Gastrocnemius medialis (tissue), 4 donors: ENCODE measurements at regions not wholly inside any gene's neighbourhood (a gene's known extent, or its start where the extent isn't known, plus 50 kb on each side); places are given as distances from the start of the nearest gene placed in this dataset.

Experiments used
- ATAC-seq, 2 donors: fragments of 150-250 bp; one replicate each; pipeline ENCODE4 v1.9.1; 2016
- DNase-seq, 2 donors: peaks; one replicate each; pipeline ENCODE4 v3.0.0-alpha.2; 2019
- H3K27ac ChIP-seq, 4 donors: fragments of 200-600 bp; sonication (generic); 1 replicate in 1 of 4; 2 replicates in 3 of 4; pipeline ENCODE4 v1.5.1; 2016 to 2018; ENCODE audit warnings: mild to moderate bottlenecking in 2 of 4, moderate library complexity in 1 of 4
- H3K27me3 ChIP-seq, 3 donors: fragments of 200-600 bp; sonication (generic) in 2 of 3; 1 replicate in 1 of 3; 2 replicates in 2 of 3; pipeline versions ENCODE4 v1.5.1 to v1.6.0; 2016 to 2019; ENCODE audit warnings: mild to moderate bottlenecking in 1 of 3, moderate library complexity in 1 of 3
- H3K36me3 ChIP-seq, 2 donors: fragments of 200-600 bp; sonication (generic) in 1 of 2; one replicate each; pipeline ENCODE4 v1.5.1; 2017 to 2018
- H3K4me1 ChIP-seq, 2 donors: fragments of 200-600 bp; sonication (generic) in 1 of 2; one replicate each; pipeline ENCODE4 v1.5.1; 2016 to 2017; ENCODE audit warnings: mild to moderate bottlenecking in 2 of 2
- H3K4me3 ChIP-seq, 4 donors: fragments of 200-600 bp; sonication (generic) in 3 of 4; 1 replicate in 1 of 4; 2 replicates in 3 of 4; pipeline ENCODE4 v1.5.1; 2016 to 2019; ENCODE audit warnings: mild to moderate bottlenecking in 2 of 4
- H3K9me3 ChIP-seq, 3 donors: fragments of 200-600 bp; sonication (generic) in 2 of 3; 1 replicate in 1 of 3; 2 replicates in 2 of 3; pipeline ENCODE4 v1.5.1; 2016 to 2019
- CTCF ChIP-seq, 5 experiments: fragments of 450-650 bp in 3 of 5; fragments of 200-600 bp in 2 of 5; sonication (generic) in 2 of 5; IDR thresholded peaks in 4 of 5; conservative IDR thresholded peaks in 1 of 5; 1 replicate in 4 of 5; 2 replicates in 1 of 5; pipeline ENCODE4 v1.5.1; 2016 to 2019; ENCODE audit warnings: antibody characterized with exemption in 5 of 5, mild to moderate bottlenecking in 3 of 5, moderate library complexity in 3 of 5
- POLR2A ChIP-seq, 2 donors: fragments of 450-650 bp; IDR thresholded peaks; one replicate each; pipeline ENCODE4 v1.6.1; 2017; ENCODE audit warnings: antibody characterized with exemption in 2 of 2, mild to moderate bottlenecking in 2 of 2, moderate library complexity in 2 of 2
- in situ Hi-C, 4 donors: fragments of 200-750 bp; cut with MboI; loops; one replicate each; pipeline versions ENCODE4 v1.15.0 to v1.8.0; 2017; ENCODE audit warnings: low sequenced_read_pairs in 4 of 4
- intact Hi-C: fragments of 100-400 bp; cut with DNase I; formaldehyde crosslinking; loops from one replicate; pipeline ENCODE4 v1.15.1; 2023; ENCODE audit warnings: low total_unique reads

DNA sequence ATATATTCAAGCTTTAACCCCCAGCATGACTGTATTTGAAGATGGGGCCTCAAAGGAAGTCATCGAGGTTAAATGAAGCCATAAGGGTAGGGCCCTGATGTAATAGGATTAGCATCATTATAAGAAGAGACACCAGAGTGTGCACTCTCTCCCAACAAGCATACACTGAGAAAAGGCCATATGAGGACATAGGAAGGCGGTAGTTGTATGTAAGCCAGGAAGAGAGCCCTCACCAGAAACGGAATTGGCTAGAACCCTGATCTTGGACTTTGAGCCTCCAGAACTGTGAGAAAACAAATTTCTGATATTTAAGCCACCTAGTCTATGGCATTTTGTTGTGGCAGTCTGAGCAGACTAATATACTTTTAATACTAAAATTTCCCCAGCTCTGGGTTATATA, 150.1 kb upstream of the STXBP5 start:
- Histone ChIP-seq H3K4me3 (no peak overlapping the region), H3K4me1 (no peaks in the 10 kb centered on the region), H3K9me3 (no peaks in the 10 kb centered on the region), H3K27me3 (no peaks in the 10 kb centered on the region), H3K27ac (no peak overlapping the region), H3K36me3 (no peaks in the 10 kb centered on the region)
- intact Hi-C loops: no loop called here
- DNase-seq (no peak), ATAC-seq (no peak)
- in situ Hi-C loops: no loop called here
- TF ChIP-seq CTCF (IDR thresholded peaks at IDR 0.05 in 4 of 5, conservative IDR thresholded peaks at IDR 0.05 in 1 of 5) (no peak), POLR2A (IDR thresholded peaks at IDR 0.05) (no peak)

- no peaks in the 10 kb centered on the region for H3K4me1 ChIP-seq
- in situ Hi-C loops: no loop called here
- no peaks in the 10 kb centered on the region for H3K9me3 ChIP-seq
These were observed 149.3 kb upstream of the STXBP5 start for GRCh38 chr6:147054871-147055270.

DNA sequence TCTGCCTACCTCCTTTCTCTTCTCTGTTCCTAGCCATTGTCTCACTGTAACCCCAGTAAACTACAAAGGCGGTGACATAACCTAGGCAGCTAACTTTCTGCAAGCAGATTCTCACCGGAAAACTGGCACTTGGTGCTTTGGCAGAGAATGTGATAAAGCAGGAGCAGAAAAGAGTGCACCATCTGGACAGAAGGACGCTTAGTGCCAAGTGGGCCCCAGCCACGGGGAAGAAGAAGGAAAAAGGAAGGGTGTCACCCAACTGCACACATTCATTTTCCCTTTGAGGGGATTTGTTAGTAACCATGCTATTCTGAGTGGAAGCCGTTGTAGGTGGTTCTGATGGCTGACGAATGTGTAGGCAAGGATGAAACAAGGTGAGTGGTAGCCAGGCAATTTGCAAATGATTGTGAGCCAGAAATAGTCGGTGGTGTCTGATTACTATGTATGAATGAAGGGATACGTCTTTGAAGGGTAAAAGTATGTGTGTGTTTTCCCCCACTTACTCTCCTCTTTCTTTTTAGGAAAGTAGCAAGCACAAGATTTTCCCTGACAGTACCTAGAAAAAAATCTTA, 148.3 kb upstream of the STXBP5 start:
- in situ Hi-C loops (no loop called here), intact Hi-C loops (no loop called here)
- Histone ChIP-seq H3K4me1 (no peaks in the 10 kb centered on the region), H3K4me3 (no peak overlapping the region), H3K27ac (no peak overlapping the region), H3K36me3 (no peaks in the 10 kb centered on the region), H3K9me3 (no peaks in the 10 kb centered on the region), H3K27me3 (no peaks in the 10 kb centered on the region)
- no peak for DNase-seq
- TF ChIP-seq POLR2A (IDR thresholded peaks at IDR 0.05) (no peak), CTCF (IDR thresholded peaks at IDR 0.05 in 4 of 5, conservative IDR thresholded peaks at IDR 0.05 in 1 of 5) (no peak)
- no peak for ATAC-seq

More at GRCh38 chr6:147054871-147055270, 149.3 kb upstream of the STXBP5 start:
- intact Hi-C loops: no loop called here
- DNase-seq: no peak
- TF ChIP-seq CTCF (IDR thresholded peaks at IDR 0.05 in 4 of 5, conservative IDR thresholded peaks at IDR 0.05 in 1 of 5) (no peak), POLR2A (IDR thresholded peaks at IDR 0.05) (no peak)
- Histone ChIP-seq H3K27me3 (no peaks in the 10 kb centered on the region), H3K4me3 (no peak overlapping the region), H3K36me3 (no peaks in the 10 kb centered on the region), H3K27ac (no peak overlapping the region)
- no peak for ATAC-seq

DNA sequence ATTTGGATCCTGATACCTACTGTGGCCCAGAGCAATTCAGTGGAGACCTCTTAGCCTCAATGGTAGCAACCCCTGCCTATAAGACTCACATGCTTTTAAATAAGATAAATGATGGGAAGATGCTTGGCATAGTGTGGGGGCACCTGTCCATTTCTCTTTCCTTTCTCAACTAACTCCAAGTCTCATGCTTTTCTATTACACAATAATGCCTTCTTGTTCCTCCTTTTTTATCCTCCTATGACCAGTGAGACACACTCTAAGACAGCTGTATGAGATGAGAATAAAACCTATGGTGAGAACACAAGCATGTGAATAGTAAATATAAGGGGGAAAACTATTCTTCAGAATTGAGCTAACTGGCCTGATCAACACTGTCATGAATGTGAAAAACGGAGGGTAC, 147.0 kb upstream of the STXBP5 start:
- no peak for ATAC-seq
- intact Hi-C loops: no loop called here

More for the DNA sequence above, 147.0 kb upstream of the STXBP5 start:
- DNase-seq: no peak
- TF ChIP-seq CTCF (IDR thresholded peaks at IDR 0.05 in 4 of 5, conservative IDR thresholded peaks at IDR 0.05 in 1 of 5) (no peak), POLR2A (IDR thresholded peaks at IDR 0.05) (no peak)
- Histone ChIP-seq H3K4me1 (no peaks in the 10 kb centered on the region), H3K4me3 (no peak overlapping the region), H3K27ac (no peak overlapping the region), H3K27me3 (no peaks in the 10 kb centered on the region), H3K36me3 (no peaks in the 10 kb centered on the region), H3K9me3 (no peaks in the 10 kb centered on the region)
- in situ Hi-C loops: no loop called here
